CD14-positive monocyte (primary cell): ENCODE measurements at regions not wholly inside any gene's neighbourhood (a gene's known extent, or its start where the extent isn't known, plus 50 kb on each side); places are given as distances from the start of the nearest gene placed in this dataset.
A peak's percentile ranks its signal among the peaks of the same experiment; 100 is the strongest.

ENCODE experiments used
- DNase-seq, 3 donors: peaks; one replicate each; pipeline ENCODE4 v3.0.0-alpha.2; 2011 to 2022
- H2AFZ ChIP-seq: 2 replicates; pipeline ENCODE4 v1.6.0; 2012; ENCODE audit warnings: mild to moderate bottlenecking, low read depth, low read length, inconsistent platforms; ENCODE audit not compliant: insufficient read depth, poor library complexity, severe bottlenecking
- H3K27ac ChIP-seq, 2 donors: 1 replicate in 1 of 2; 2 replicates in 1 of 2; pipeline ENCODE4 v1.5.1; 2012 to 2013; ENCODE audit warnings: low read length in 2 of 2, control low read depth in 1 of 2, inconsistent platforms in 1 of 2, low read depth in 1 of 2, mild to moderate bottlenecking in 1 of 2
- H3K27me3 ChIP-seq, 2 donors: one replicate each; pipeline versions ENCODE4 v1.6.0 to v1.6.1; 2011 to 2013; ENCODE audit warnings: low read length in 2 of 2; ENCODE audit not compliant: control insufficient read depth in 2 of 2, insufficient read depth in 2 of 2
- H3K36me3 ChIP-seq, 2 donors: replicated peaks in 1 of 2; 1 replicate in 1 of 2; 2 replicates in 1 of 2; pipeline versions ENCODE4 v1.5.1 to v1.6.1; 2012 to 2013; ENCODE audit warnings: low read length in 2 of 2, control low read depth in 1 of 2, inconsistent platforms in 1 of 2, mild to moderate bottlenecking in 1 of 2; ENCODE audit not compliant: insufficient read depth in 2 of 2, control insufficient read depth in 1 of 2
- H3K4me1 ChIP-seq, 2 donors: 1 replicate in 1 of 2; 2 replicates in 1 of 2; pipeline versions ENCODE4 v1.5.1 to v1.6.1; 2012 to 2013; ENCODE audit warnings: low read length in 2 of 2, control low read depth in 1 of 2, inconsistent platforms in 1 of 2, mild to moderate bottlenecking in 1 of 2, moderate library complexity in 1 of 2; ENCODE audit not compliant: insufficient read depth in 2 of 2, control insufficient read depth in 1 of 2
- H3K4me2 ChIP-seq: replicated peaks from 2 replicates; pipeline ENCODE3; 2012; ENCODE audit warnings: low read length, moderate library complexity, mild to moderate bottlenecking; ENCODE audit not compliant: poor library complexity, severe bottlenecking; ENCODE audit errors: extremely low read depth
- H3K4me3 ChIP-seq, 3 experiments: fragments of 200-600 bp in 1 of 3; sonication (generic) in 1 of 3; replicated peaks in 1 of 3; 1 replicate in 2 of 3; 2 replicates in 1 of 3; pipeline ENCODE4 v1.5.1; 2011 to 2013; ENCODE audit warnings: low read length in 3 of 3, mild to moderate bottlenecking in 3 of 3, control low read depth in 2 of 3, low read depth in 2 of 3, inconsistent platforms in 1 of 3, moderate library complexity in 1 of 3
- H3K79me2 ChIP-seq: 2 replicates; pipeline ENCODE4 v1.6.0; 2012; ENCODE audit warnings: mild to moderate bottlenecking, control low read depth, inconsistent platforms, low read length, moderate library complexity; ENCODE audit not compliant: insufficient read depth
- H3K9ac ChIP-seq: 2 replicates; pipeline ENCODE4 v1.6.0; 2017; ENCODE audit warnings: low read length, mild to moderate bottlenecking; ENCODE audit not compliant: insufficient read depth, poor library complexity, severe bottlenecking
- H3K9me3 ChIP-seq, 2 donors: replicated peaks in 1 of 2; 1 replicate in 1 of 2; 2 replicates in 1 of 2; pipeline versions ENCODE4 v1.5.1 to v1.6.1; 2012 to 2013; ENCODE audit warnings: low read length in 2 of 2, control low read depth in 1 of 2; ENCODE audit not compliant: control insufficient read depth in 1 of 2, insufficient read depth in 1 of 2
- H4K20me1 ChIP-seq: 2 replicates; pipeline ENCODE4 v1.6.0; 2012; ENCODE audit warnings: mild to moderate bottlenecking, low read length, control low read depth, moderate library complexity; ENCODE audit not compliant: insufficient read depth
- H3K27ac Mint-ChIP-seq, 7 donors: one replicate each; pipeline ENCODE4 v1.8.0; 2020; ENCODE audit warnings: mild to moderate bottlenecking in 7 of 7, mixed read lengths in 7 of 7, moderate library complexity in 6 of 7, inconsistent platforms in 2 of 7
- H3K27me3 Mint-ChIP-seq, 3 donors: one replicate each; pipeline ENCODE4 v1.8.0; 2021 to 2022; ENCODE audit warnings: low read depth in 3 of 3, mild to moderate bottlenecking in 3 of 3, mixed read lengths in 3 of 3, moderate library complexity in 3 of 3, inconsistent platforms in 1 of 3
- H3K36me3 Mint-ChIP-seq, 2 donors: one replicate each; pipeline ENCODE4 v1.8.0; 2020; ENCODE audit warnings: mixed read lengths in 2 of 2, inconsistent platforms in 1 of 2, mild to moderate bottlenecking in 1 of 2
- H3K4me1 Mint-ChIP-seq: one replicate; pipeline ENCODE4 v1.8.0; 2020; ENCODE audit warnings: mild to moderate bottlenecking, mixed read lengths
- H3K4me3 Mint-ChIP-seq, 2 donors: one replicate each; pipeline ENCODE4 v1.8.0; 2020; ENCODE audit warnings: mild to moderate bottlenecking in 2 of 2, mixed read lengths in 2 of 2, moderate library complexity in 1 of 2
- H3K9me3 Mint-ChIP-seq, 7 donors: one replicate each; pipeline ENCODE4 v1.8.0; 2020 to 2022; ENCODE audit warnings: mixed read lengths in 7 of 7, mild to moderate bottlenecking in 6 of 7, moderate library complexity in 6 of 7, inconsistent platforms in 2 of 7
- CTCF ChIP-seq: fragments of 200-600 bp; IDR thresholded peaks from one replicate; pipeline ENCODE4 v1.8.0; 2022; ENCODE audit warnings: antibody characterized with exemption, mild to moderate bottlenecking
- WGBS: methylation state at CpG from one replicate; pipeline ENCODE4 v1.1.5; 2013; ENCODE audit warnings: missing lambda C conversion rate; ENCODE audit not compliant: insufficient coverage; 5-methylcytosine and 5-hydroxymethylcytosine counted together
- intact Hi-C, 2 donors: fragments of 100-400 bp; cut with micrococcal nuclease; formaldehyde crosslinking; loops; one replicate each; pipeline versions ENCODE4 v1.15.0 to v1.15.1; 2023

- H2AFZ ChIP-seq = peak overlapping the region; percentile 36
Observed at GRCh38 chr15:93235926-93236780, 147.1 kb upstream of the RGMA start.

More at GRCh38 chr15:93235926-93236780, 147.1 kb upstream of the RGMA start:
- peak; percentile 92 to 98 (median 94) for DNase-seq
- Histone ChIP-seq H4K20me1 (no peaks in the 10 kb centered on the region), H3K36me3 (no peaks in the 10 kb centered on the region), H3K9me3 (no peaks in the 10 kb centered on the region), H3K27me3 (no peaks in the 10 kb centered on the region), H3K79me2 (no peaks in the 10 kb centered on the region), H3K9ac (peak overlapping the region; percentile 55), H3K4me3 (peak overlapping the region; percentile 25 to 64 (median 30)), H3K27ac (peak overlapping the region; percentile 92 to 94), H3K4me1 (peaks cover 33 to 35% of the 10 kb centered on the region in 2 donors), H3K4me2 (peak overlapping the region; percentile 73)
- H3K27ac Mint-ChIP-seq = peak overlapping the region; percentile 97 to 100 (median 99)
- peak overlapping the region; percentile 70 to 84 for H3K4me3 Mint-ChIP-seq
- peaks cover 36% of the 10 kb centered on the region for H3K4me1 Mint-ChIP-seq
- 0% methylated on average over 11 of the region's 17 CpGs for WGBS
- intact Hi-C loops = loop anchor here (10.0 kb wide), 2 partner anchors 61 to 201 kb away; no protein-coding TSS in a partner anchor
- no peak for TF ChIP-seq CTCF
- peaks cover 0 to 2% (median 0%) of the 10 kb centered on the region in 3 donors for H3K27me3 Mint-ChIP-seq
- no peaks in the 10 kb centered on the region for H3K36me3 Mint-ChIP-seq
- peaks cover 0 to 5% (median 0%) of the 10 kb centered on the region in 7 donors for H3K9me3 Mint-ChIP-seq
